GM19438 (cell line): ENCODE measurements at regions not wholly inside any gene's neighbourhood (a gene's known extent, or its start where the extent isn't known, plus 50 kb on each side); places are given as distances from the start of the nearest gene placed in this dataset.

ENCODE experiments used
- ATAC-seq: cut with Tn5 transposase; IDR thresholded peaks from one replicate; pipeline ENCODE4 v1.9.1; 2021; ENCODE audit warnings: low read depth; ENCODE audit not compliant: unreplicated experiment

GRCh38 chr4:110770353-110770752, 147.5 kb upstream of the PITX2 start:
- ATAC-seq: no peak

GRCh38 chr4:110778521-110778920, 155.6 kb upstream of the PITX2 start:
- ATAC-seq: no peak

- no peak for ATAC-seq
These were observed 157.7 kb upstream of the PITX2 start for GRCh38 chr4:110780538-110780937.

GRCh38 chr4:110781944-110782343, 159.1 kb upstream of the PITX2 start:
- ATAC-seq: no peak

- no peak for ATAC-seq
These were observed 164.2 kb upstream of the PITX2 start for GRCh38 chr4:110787109-110787508.

- ATAC-seq: no peak
These were observed 164.8 kb upstream of the PITX2 start for GRCh38 chr4:110787707-110788106.

- ATAC-seq: no peak
These were observed 165.4 kb upstream of the PITX2 start for GRCh38 chr4:110788302-110788701.

- no peak for ATAC-seq
These were observed 169.2 kb upstream of the PITX2 start for GRCh38 chr4:110792036-110792435.

- no peak for ATAC-seq
These were observed 170.5 kb upstream of the PITX2 start for GRCh38 chr4:110793381-110793801.

GRCh38 chr4:110793890-110794554, 171.1 kb upstream of the PITX2 start:
- ATAC-seq: no peak

GRCh38 chr4:110795971-110796370, 173.1 kb upstream of the PITX2 start:
- no peak for ATAC-seq

GRCh38 chr4:110797486-110797885, 174.6 kb upstream of the PITX2 start:
- ATAC-seq: no peak

- ATAC-seq: no peak
These were observed 175.8 kb upstream of the PITX2 start for GRCh38 chr4:110798687-110799086.

- ATAC-seq: no peak
These were observed 176.3 kb upstream of the PITX2 start for GRCh38 chr4:110799211-110799610.

GRCh38 chr4:110801591-110801990, 178.7 kb upstream of the PITX2 start:
- no peak for ATAC-seq

- ATAC-seq: no peak
These were observed 185.5 kb upstream of the PITX2 start for GRCh38 chr4:110808351-110808878.

GRCh38 chr4:110815950-110816349, 193.1 kb upstream of the PITX2 start:
- no peak for ATAC-seq

- no peak for ATAC-seq
These were observed 193.5 kb upstream of the PITX2 start for GRCh38 chr4:110816367-110816766.

- no peak for ATAC-seq
These were observed 198.3 kb upstream of the PITX2 start for GRCh38 chr4:110821186-110821585.

GRCh38 chr4:110823251-110823650, 200.4 kb upstream of the PITX2 start:
- ATAC-seq: no peak

- ATAC-seq: no peak
These were observed 201.5 kb upstream of the PITX2 start for GRCh38 chr4:110824344-110824743.

GRCh38 chr4:110826656-110827055, 203.8 kb upstream of the PITX2 start:
- no peak for ATAC-seq

GRCh38 chr4:110830461-110830860, 207.6 kb upstream of the PITX2 start:
- no peak for ATAC-seq
